Left ventricle myocardium inferior (tissue), 1 donor: ENCODE measurements at regions not wholly inside any gene's neighbourhood (a gene's known extent, or its start where the extent isn't known, plus 50 kb on each side); places are given as distances from the start of the nearest gene placed in this dataset.
"Not testable (repeated sequence)": the region's sequence is repeated elsewhere in the genome, so short reads cannot be mapped to it uniquely, and the experiment has no call there.

Experiments used
- DNase-seq: peaks from one replicate; pipeline ENCODE4 v3.0.0-alpha.2; 2020
- H3K27ac ChIP-seq: fragments of 200-600 bp; replicated peaks from 2 replicates; pipeline ENCODE4 v1.8.0; 2021
- H3K27me3 ChIP-seq: fragments of 200-600 bp; 2 replicates; pipeline ENCODE4 v1.8.0; 2021; ENCODE audit warnings: low read depth
- H3K36me3 ChIP-seq: fragments of 200-600 bp; 2 replicates; pipeline ENCODE4 v1.8.0; 2021
- H3K4me1 ChIP-seq: fragments of 200-600 bp; 2 replicates; pipeline ENCODE4 v1.8.0; 2021
- H3K4me3 ChIP-seq: fragments of 200-600 bp; 2 replicates; pipeline ENCODE4 v1.8.0; 2021; ENCODE audit warnings: mild to moderate bottlenecking, moderate library complexity
- H3K9me3 ChIP-seq: fragments of 200-600 bp; replicated peaks from 2 replicates; pipeline ENCODE4 v1.8.0; 2021
- CTCF ChIP-seq: fragments of 200-600 bp; IDR thresholded peaks from 2 replicates; pipeline ENCODE4 v1.8.0; 2021; ENCODE audit warnings: antibody characterized with exemption, mild to moderate bottlenecking, borderline replicate concordance
- intact Hi-C: fragments of 100-400 bp; cut with micrococcal nuclease; formaldehyde crosslinking; loops from one replicate; pipeline ENCODE4 v1.11.0; 2022
- donor health status: DM: no; HTN: yes; CAD: no; lungs with severe emphysema.

GRCh38 chr5:33118761-33119415 lies 321.9 kb upstream of the TARS1 start:
- no peak for DNase-seq
- peaks cover 10% of the 10 kb centered on the region for H3K9me3 ChIP-seq
- no peaks in the 10 kb centered on the region for H3K36me3 ChIP-seq
- no peak overlapping the region for H3K27ac ChIP-seq
- intact Hi-C loops: no loop called here
- no peaks in the 10 kb centered on the region for H3K27me3 ChIP-seq
- H3K4me1 ChIP-seq: no peaks in the 10 kb centered on the region
- no peak overlapping the region for H3K4me3 ChIP-seq
- no peak for TF ChIP-seq CTCF

GRCh38 chr5:33120671-33121070 lies 320.1 kb upstream of the TARS1 start:
- intact Hi-C loops: no loop called here
- no peak overlapping the region for H3K27ac ChIP-seq

GRCh38 chr5:33129309-33129708 lies 311.5 kb upstream of the TARS1 start:
- Histone ChIP-seq H3K27ac (no peak overlapping the region), H3K4me3 (no peak overlapping the region), H3K9me3 (peaks cover 47% of the 10 kb centered on the region), H3K36me3 (no peaks in the 10 kb centered on the region), H3K4me1 (no peaks in the 10 kb centered on the region), H3K27me3 (no peaks in the 10 kb centered on the region)
- DNase-seq: no peak
- intact Hi-C loops: no loop called here
- no peak for TF ChIP-seq CTCF

More at GRCh38 chr5:33120671-33121070, 320.1 kb upstream of the TARS1 start:
- TF ChIP-seq CTCF: no peak
- Histone ChIP-seq H3K4me3 (no peak overlapping the region), H3K9me3 (no peaks in the 10 kb centered on the region), H3K4me1 (no peaks in the 10 kb centered on the region), H3K27me3 (no peaks in the 10 kb centered on the region), H3K36me3 (no peaks in the 10 kb centered on the region)
- DNase-seq: no peak

GRCh38 chr5:33136785-33137184 lies 304.0 kb upstream of the TARS1 start:
- H3K27ac ChIP-seq: no peak overlapping the region
- intact Hi-C loops: no loop called here

GRCh38 chr5:33138145-33138544 lies 302.6 kb upstream of the TARS1 start:
- H3K4me3 ChIP-seq, H3K27me3 ChIP-seq, H3K27ac ChIP-seq, H3K36me3 ChIP-seq, DNase-seq, intact Hi-C loops, H3K4me1 ChIP-seq: not testable (repeated sequence)
- H3K9me3 ChIP-seq: peaks cover 44% of the 10 kb centered on the region

More at GRCh38 chr5:33136785-33137184, 304.0 kb upstream of the TARS1 start:
- DNase-seq: no peak
- Histone ChIP-seq H3K4me3 (no peak overlapping the region), H3K36me3 (no peaks in the 10 kb centered on the region), H3K27me3 (no peaks in the 10 kb centered on the region), H3K4me1 (no peaks in the 10 kb centered on the region), H3K9me3 (peaks cover 55% of the 10 kb centered on the region)
- no peak for TF ChIP-seq CTCF

- intact Hi-C loops: no loop called here
- peaks cover 8% of the 10 kb centered on the region for H3K9me3 ChIP-seq
- no peak for TF ChIP-seq CTCF
- H3K27ac ChIP-seq: no peak overlapping the region
- no peaks in the 10 kb centered on the region for H3K27me3 ChIP-seq
- H3K36me3 ChIP-seq: no peaks in the 10 kb centered on the region
- H3K4me1 ChIP-seq: peaks cover 4% of the 10 kb centered on the region
- no peak overlapping the region for H3K4me3 ChIP-seq
- DNase-seq: no peak
Measured at GRCh38 chr5:33143405-33144123, 297.2 kb upstream of the TARS1 start.
